Aorta (tissue), 5 donors: ENCODE measurements at regions not wholly inside any gene's neighbourhood (a gene's known extent, or its start where the extent isn't known, plus 50 kb on each side); places are given as distances from the start of the nearest gene placed in this dataset.

Experiments
- ATAC-seq: fragments of 200-7000 bp; cut with Tn5 transposase; one replicate; pipeline ENCODE4 v1.9.1; 2022; ENCODE audit warnings: moderate library complexity; ENCODE audit not compliant: low FRiP score
- DNase-seq, 2 donors: peaks; one replicate each; pipeline ENCODE4 v3.0.0-alpha.2; 2020
- H3K27ac ChIP-seq, 2 donors: one replicate each; pipeline ENCODE4 v1.5.1; 2013; ENCODE audit warnings: low read length in 2 of 2, mild to moderate bottlenecking in 2 of 2, moderate library complexity in 2 of 2, control low read depth in 1 of 2, inconsistent platforms in 1 of 2, low read depth in 1 of 2
- H3K27me3 ChIP-seq, 2 donors: one replicate each; pipeline ENCODE4 v1.6.1; 2013; ENCODE audit warnings: control low read depth in 1 of 2, low read length in 1 of 2, mild to moderate bottlenecking in 1 of 2, moderate library complexity in 1 of 2; ENCODE audit not compliant: insufficient read depth in 2 of 2, control insufficient read depth in 1 of 2
- H3K36me3 ChIP-seq, 2 donors: one replicate each; pipeline ENCODE4 v1.6.1; 2013; ENCODE audit warnings: control low read depth in 1 of 2, low read length in 1 of 2, mild to moderate bottlenecking in 1 of 2; ENCODE audit not compliant: insufficient read depth in 2 of 2, control insufficient read depth in 1 of 2
- H3K4me1 ChIP-seq, 2 donors: one replicate each; pipeline ENCODE4 v1.6.1; 2013; ENCODE audit warnings: low read length in 2 of 2, control low read depth in 1 of 2, mild to moderate bottlenecking in 1 of 2, moderate library complexity in 1 of 2; ENCODE audit not compliant: insufficient read depth in 2 of 2, control insufficient read depth in 1 of 2
- H3K4me3 ChIP-seq, 2 donors: one replicate each; pipeline ENCODE4 v1.5.1; 2013; ENCODE audit warnings: low read length in 2 of 2, control low read depth in 1 of 2, mild to moderate bottlenecking in 1 of 2
- H3K9me3 ChIP-seq: one replicate; pipeline ENCODE4 v1.6.1; 2013; ENCODE audit warnings: mild to moderate bottlenecking, low read length; ENCODE audit not compliant: control insufficient read depth
- WGBS, 2 donors: extraction: QIAGEN DNeasy Blood & Tissue Kit; methylation state at CpG; one replicate each; pipeline ENCODE4 v1.1.7; 2013; 5-methylcytosine and 5-hydroxymethylcytosine counted together
- intact Hi-C, 2 donors: fragments of 100-400 bp; cut with DNase I; formaldehyde crosslinking; loops; one replicate each; pipeline versions ENCODE4 v1.14.2 to v1.15.0; 2022
- donor health status: healthy with polysubstance abuse.
- donor health status: Bipolar disorder and iron deficiency.
- donor health status: DM: no; HTN: no; CAD: no.
- donor health status: DM: no; HTN: no; CAD: no.
- donor health status: DM: yes; HTN: yes; CAD: no.

GRCh38 chr2:48147719-48148118 is 166.8 kb upstream of the FOXN2 start:
- intact Hi-C loops, result no loop called here
- no peak for DNase-seq
- Histone ChIP-seq H3K4me3 (no peak overlapping the region), H3K36me3 (no peaks in the 10 kb centered on the region), H3K9me3 (no peaks in the 10 kb centered on the region), H3K27ac (no peak overlapping the region), H3K4me1 (no peaks in the 10 kb centered on the region), H3K27me3 (no peaks in the 10 kb centered on the region)
- ATAC-seq, result no peak

GRCh38 chr2:48148841-48149430 is 165.5 kb upstream of the FOXN2 start:
- Histone ChIP-seq H3K4me3 (no peak overlapping the region), H3K27me3 (no peaks in the 10 kb centered on the region), H3K27ac (no peak overlapping the region), H3K4me1 (no peaks in the 10 kb centered on the region), H3K9me3 (no peaks in the 10 kb centered on the region), H3K36me3 (no peaks in the 10 kb centered on the region)
- ATAC-seq (no peak), DNase-seq (no peak)
- 70 to 77% methylated on average over 2 of the region's 2 CpGs for WGBS, 2 donors
- intact Hi-C loops, result no loop called here

- no peak for DNase-seq
- intact Hi-C loops, result no loop called here
Observed at GRCh38 chr2:48157150-48157549, 157.3 kb upstream of the FOXN2 start.

GRCh38 chr2:48161628-48162027 is 152.9 kb upstream of the FOXN2 start:
- Histone ChIP-seq H3K4me1 (no peaks in the 10 kb centered on the region), H3K36me3 (no peaks in the 10 kb centered on the region), H3K27me3 (no peaks in the 10 kb centered on the region), H3K4me3 (no peak overlapping the region), H3K9me3 (peaks cover under 1% of the 10 kb centered on the region), H3K27ac (no peak overlapping the region)
- DNase-seq, result no peak
- intact Hi-C loops, result no loop called here
- 65 to 66% methylated on average over 2 of the region's 2 CpGs for WGBS, 2 donors
- ATAC-seq, result no peak

More at GRCh38 chr2:48157150-48157549, 157.3 kb upstream of the FOXN2 start:
- no peaks in the 10 kb centered on the region for H3K27me3 ChIP-seq
- no peak for ATAC-seq
- H3K9me3 ChIP-seq, result peaks cover 5% of the 10 kb centered on the region
- H3K4me1 ChIP-seq, result no peaks in the 10 kb centered on the region
- H3K27ac ChIP-seq, result no peak overlapping the region
- H3K36me3 ChIP-seq, result no peaks in the 10 kb centered on the region
- no peak overlapping the region for H3K4me3 ChIP-seq

- Histone ChIP-seq H3K36me3 (no peaks in the 10 kb centered on the region), H3K9me3 (no peaks in the 10 kb centered on the region), H3K4me1 (no peaks in the 10 kb centered on the region), H3K27me3 (no peaks in the 10 kb centered on the region), H3K27ac (no peak overlapping the region), H3K4me3 (no peak overlapping the region)
- no peak for DNase-seq
- ATAC-seq, result no peak
- intact Hi-C loops, result no loop called here
Observed at GRCh38 chr2:48162742-48163141, 151.7 kb upstream of the FOXN2 start.

GRCh38 chr2:48165070-48165753 is 149.3 kb upstream of the FOXN2 start:
- no peaks in the 10 kb centered on the region for H3K9me3 ChIP-seq
- no peaks in the 10 kb centered on the region for H3K27me3 ChIP-seq
- H3K27ac ChIP-seq, result no peak overlapping the region
- no peaks in the 10 kb centered on the region for H3K4me1 ChIP-seq
- no peaks in the 10 kb centered on the region for H3K36me3 ChIP-seq
- 70 to 79% methylated on average over 3 of the region's 3 CpGs for WGBS, 2 donors
- ATAC-seq (no peak), DNase-seq (no peak)
- intact Hi-C loops, result no loop called here
- H3K4me3 ChIP-seq, result no peak overlapping the region

GRCh38 chr2:48169141-48169592 is 145.3 kb upstream of the FOXN2 start:
- H3K36me3 ChIP-seq, result no peaks in the 10 kb centered on the region
- 67 to 72% methylated on average over 2 of the region's 2 CpGs for WGBS, 2 donors
- intact Hi-C loops, result no loop called here
- no peaks in the 10 kb centered on the region for H3K9me3 ChIP-seq
- no peak overlapping the region for H3K4me3 ChIP-seq
- DNase-seq (no peak), ATAC-seq (no peak)
- no peaks in the 10 kb centered on the region for H3K27me3 ChIP-seq
- H3K27ac ChIP-seq, result no peak overlapping the region
- H3K4me1 ChIP-seq, result no peaks in the 10 kb centered on the region

GRCh38 chr2:48170281-48170680 is 144.2 kb upstream of the FOXN2 start:
- H3K27ac ChIP-seq, result no peak overlapping the region
- DNase-seq, result no peak
- 91 to 94% methylated on average over 4 of the region's 4 CpGs for WGBS, 2 donors
- no peaks in the 10 kb centered on the region for H3K36me3 ChIP-seq
- no peak for ATAC-seq
- intact Hi-C loops, result no loop called here
- H3K9me3 ChIP-seq, result no peaks in the 10 kb centered on the region
- H3K4me3 ChIP-seq, result no peak overlapping the region
- no peaks in the 10 kb centered on the region for H3K4me1 ChIP-seq
- no peaks in the 10 kb centered on the region for H3K27me3 ChIP-seq

GRCh38 chr2:48173141-48173540 is 141.3 kb upstream of the FOXN2 start:
- Histone ChIP-seq H3K36me3 (no peaks in the 10 kb centered on the region), H3K4me1 (no peaks in the 10 kb centered on the region), H3K9me3 (no peaks in the 10 kb centered on the region), H3K27ac (no peak overlapping the region), H3K4me3 (no peak overlapping the region), H3K27me3 (no peaks in the 10 kb centered on the region)
- intact Hi-C loops, result no loop called here
- 92 to 93% methylated on average over 3 of the region's 3 CpGs for WGBS, 2 donors
- DNase-seq, result no peak
- ATAC-seq, result no peak
